GM21576 (cell line): ENCODE measurements at regions not wholly inside any gene's neighbourhood (a gene's known extent, or its start where the extent isn't known, plus 50 kb on each side); places are given as distances from the start of the nearest gene placed in this dataset.
"Not testable (repeated sequence)": the region's sequence is repeated elsewhere in the genome, so short reads cannot be mapped to it uniquely, and the experiment has no call there.

Experiments
- ATAC-seq: cut with Tn5 transposase; IDR thresholded peaks from one replicate; pipeline ENCODE4 v1.9.1; 2021; ENCODE audit warnings: mild to moderate bottlenecking, moderate library complexity; ENCODE audit not compliant: unreplicated experiment

- no peak for ATAC-seq
Measured at GRCh38 chr21:23152130-23152529, 2153.9 kb downstream of the NCAM2 start.

GRCh38 chr21:23153842-23154241 lies 2155.6 kb downstream of the NCAM2 start:
- ATAC-seq: not testable (repeated sequence)

GRCh38 chr21:23155281-23155680 lies 2157.1 kb downstream of the NCAM2 start:
- ATAC-seq: no peak

- no peak for ATAC-seq
Measured at GRCh38 chr21:23160914-23161313, 2162.7 kb downstream of the NCAM2 start.

- ATAC-seq: no peak
Measured at GRCh38 chr21:23162198-23162946, 2164.2 kb downstream of the NCAM2 start.
